HG02610 (cell line): ENCODE measurements at regions not wholly inside any gene's neighbourhood (a gene's known extent, or its start where the extent isn't known, plus 50 kb on each side); places are given as distances from the start of the nearest gene placed in this dataset.
"Not testable (repeated sequence)": the region's sequence is repeated elsewhere in the genome, so short reads cannot be mapped to it uniquely, and the experiment has no call there.

Experiments
- ATAC-seq: cut with Tn5 transposase; IDR thresholded peaks from one replicate; pipeline ENCODE4 v1.9.1; 2021; ENCODE audit warnings: mild to moderate bottlenecking, moderate library complexity; ENCODE audit not compliant: unreplicated experiment

- no peak for ATAC-seq
These were observed 239.8 kb upstream of the ZEB2 start for GRCh38 chr2:144759746-144760145.

- ATAC-seq: not testable (repeated sequence)
These were observed 238.3 kb upstream of the ZEB2 start for GRCh38 chr2:144758196-144758595.

- no peak for ATAC-seq
These were observed 233.5 kb upstream of the ZEB2 start for GRCh38 chr2:144753416-144753815.

GRCh38 chr2:144751142-144751905, 231.4 kb upstream of the ZEB2 start:
- no peak for ATAC-seq

GRCh38 chr2:144749188-144749587, 229.3 kb upstream of the ZEB2 start:
- no peak for ATAC-seq

- ATAC-seq: no peak
These were observed 228.5 kb upstream of the ZEB2 start for GRCh38 chr2:144748443-144748842.

- ATAC-seq: no peak
These were observed 227.7 kb upstream of the ZEB2 start for GRCh38 chr2:144747571-144747970.

- ATAC-seq: no peak
These were observed 225.5 kb upstream of the ZEB2 start for GRCh38 chr2:144745424-144745823.

- no peak for ATAC-seq
These were observed 218.8 kb upstream of the ZEB2 start for GRCh38 chr2:144738749-144739148.

- ATAC-seq: no peak
These were observed 210.8 kb upstream of the ZEB2 start for GRCh38 chr2:144730711-144731110.

- ATAC-seq: not testable (repeated sequence)
These were observed 204.5 kb upstream of the ZEB2 start for GRCh38 chr2:144724460-144724859.

GRCh38 chr2:144718376-144718775, 198.5 kb upstream of the ZEB2 start:
- no peak for ATAC-seq

GRCh38 chr2:144715992-144716391, 196.1 kb upstream of the ZEB2 start:
- ATAC-seq: no peak

- ATAC-seq: no peak
These were observed 193.5 kb upstream of the ZEB2 start for GRCh38 chr2:144713410-144713809.

GRCh38 chr2:144712550-144712940, 192.6 kb upstream of the ZEB2 start:
- ATAC-seq: no peak

GRCh38 chr2:144711630-144712549, 192.0 kb upstream of the ZEB2 start:
- no peak for ATAC-seq

GRCh38 chr2:144711084-144711483, 191.2 kb upstream of the ZEB2 start:
- no peak for ATAC-seq

- ATAC-seq: no peak
These were observed 188.7 kb upstream of the ZEB2 start for GRCh38 chr2:144708626-144709025.

GRCh38 chr2:144707736-144708326, 187.9 kb upstream of the ZEB2 start:
- ATAC-seq: no peak

- no peak for ATAC-seq
These were observed 186.7 kb upstream of the ZEB2 start for GRCh38 chr2:144706647-144707046.
